Uterus (tissue), 2 donors: ENCODE measurements at regions not wholly inside any gene's neighbourhood (a gene's known extent, or its start where the extent isn't known, plus 50 kb on each side); places are given as distances from the start of the nearest gene placed in this dataset.

Experiments used
- POLR2A ChIP-seq, 2 donors: fragments of 450-650 bp; IDR thresholded peaks; one replicate each; pipeline ENCODE4 v1.6.1; 2016; ENCODE audit warnings: antibody characterized with exemption in 2 of 2, mild to moderate bottlenecking in 1 of 2, moderate library complexity in 1 of 2
- TF ChIP-seq, protein P1 (sequence below), 4 experiments: fragments of 200-600 bp in 2 of 4; fragments of 450-650 bp in 2 of 4; sonication (generic) in 2 of 4; IDR thresholded peaks; one replicate each; pipeline ENCODE4 v1.5.1; 2016 to 2019; ENCODE audit warnings: antibody characterized with exemption in 4 of 4, mild to moderate bottlenecking in 2 of 4, moderate library complexity in 1 of 4

DNA sequence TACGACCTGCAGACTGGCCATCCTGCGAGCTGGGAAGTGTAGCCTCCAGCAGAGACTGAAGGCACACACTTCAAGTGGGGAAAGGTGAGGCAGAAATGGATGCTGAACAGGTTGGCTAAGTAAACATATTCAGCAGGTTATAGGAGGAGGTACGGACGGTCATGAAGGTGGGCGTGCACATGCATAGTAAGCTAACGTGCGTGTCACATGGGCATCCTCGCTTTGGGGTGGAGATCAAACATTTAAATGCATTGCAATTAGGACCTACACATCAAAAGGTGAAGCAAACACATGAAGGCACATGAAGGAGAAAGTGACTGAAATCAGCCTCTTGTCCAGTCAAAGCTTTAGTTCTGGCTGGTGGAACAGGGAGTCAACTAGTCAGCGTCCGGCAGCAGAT, 305.6 kb upstream of the EXOC2 start:
- TF ChIP-seq, protein P1, sequence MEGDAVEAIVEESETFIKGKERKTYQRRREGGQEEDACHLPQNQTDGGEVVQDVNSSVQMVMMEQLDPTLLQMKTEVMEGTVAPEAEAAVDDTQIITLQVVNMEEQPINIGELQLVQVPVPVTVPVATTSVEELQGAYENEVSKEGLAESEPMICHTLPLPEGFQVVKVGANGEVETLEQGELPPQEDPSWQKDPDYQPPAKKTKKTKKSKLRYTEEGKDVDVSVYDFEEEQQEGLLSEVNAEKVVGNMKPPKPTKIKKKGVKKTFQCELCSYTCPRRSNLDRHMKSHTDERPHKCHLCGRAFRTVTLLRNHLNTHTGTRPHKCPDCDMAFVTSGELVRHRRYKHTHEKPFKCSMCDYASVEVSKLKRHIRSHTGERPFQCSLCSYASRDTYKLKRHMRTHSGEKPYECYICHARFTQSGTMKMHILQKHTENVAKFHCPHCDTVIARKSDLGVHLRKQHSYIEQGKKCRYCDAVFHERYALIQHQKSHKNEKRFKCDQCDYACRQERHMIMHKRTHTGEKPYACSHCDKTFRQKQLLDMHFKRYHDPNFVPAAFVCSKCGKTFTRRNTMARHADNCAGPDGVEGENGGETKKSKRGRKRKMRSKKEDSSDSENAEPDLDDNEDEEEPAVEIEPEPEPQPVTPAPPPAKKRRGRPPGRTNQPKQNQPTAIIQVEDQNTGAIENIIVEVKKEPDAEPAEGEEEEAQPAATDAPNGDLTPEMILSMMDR (IDR thresholded peaks at IDR 0.05) = no peak
- TF ChIP-seq POLR2A (IDR thresholded peaks at IDR 0.05) = no peak
